Epidermal melanocyte (primary cell): ENCODE measurements at regions not wholly inside any gene's neighbourhood (a gene's known extent, or its start where the extent isn't known, plus 50 kb on each side); places are given as distances from the start of the nearest gene placed in this dataset.
"Not testable (repeated sequence)": the region's sequence is repeated elsewhere in the genome, so short reads cannot be mapped to it uniquely, and the experiment has no call there.

Source experiments
- DNase-seq: peaks from one replicate; pipeline ENCODE4 v3.0.0; 2011; ENCODE audit warnings: low spot score; ENCODE audit not compliant: insufficient read length

GRCh38 chr4:141524841-141525240, 111.5 kb upstream of the IL15 start:
- DNase-seq, result no peak

- no peak for DNase-seq
Observed at GRCh38 chr4:141530627-141531026, 105.8 kb upstream of the IL15 start.

- no peak for DNase-seq
Observed at GRCh38 chr4:141534985-141535384, 101.4 kb upstream of the IL15 start.

- DNase-seq, result no peak
Observed at GRCh38 chr4:141538001-141538400, 98.4 kb upstream of the IL15 start.

GRCh38 chr4:141540643-141541042, 95.7 kb upstream of the IL15 start:
- DNase-seq, result no peak

DNA sequence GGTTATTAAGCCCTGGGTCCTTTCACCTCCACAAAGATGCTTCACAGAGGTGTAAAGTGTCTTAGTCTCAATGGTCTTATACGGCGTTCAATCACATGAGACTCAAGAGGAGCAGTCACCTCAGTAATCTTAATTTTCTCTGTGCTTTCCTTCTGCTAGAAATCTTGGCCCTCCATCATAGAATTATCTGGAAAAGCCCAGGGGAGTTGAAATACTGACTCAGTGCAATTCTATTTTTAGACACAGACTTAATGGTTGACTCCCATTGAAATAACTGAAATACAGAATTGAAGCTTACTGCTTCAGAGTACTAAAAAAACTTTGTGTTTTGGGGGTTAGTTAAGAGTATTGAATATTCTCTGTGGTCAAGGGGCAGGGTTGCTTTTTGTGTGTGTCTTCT, 94.5 kb upstream of the IL15 start:
- DNase-seq, result no peak

DNA sequence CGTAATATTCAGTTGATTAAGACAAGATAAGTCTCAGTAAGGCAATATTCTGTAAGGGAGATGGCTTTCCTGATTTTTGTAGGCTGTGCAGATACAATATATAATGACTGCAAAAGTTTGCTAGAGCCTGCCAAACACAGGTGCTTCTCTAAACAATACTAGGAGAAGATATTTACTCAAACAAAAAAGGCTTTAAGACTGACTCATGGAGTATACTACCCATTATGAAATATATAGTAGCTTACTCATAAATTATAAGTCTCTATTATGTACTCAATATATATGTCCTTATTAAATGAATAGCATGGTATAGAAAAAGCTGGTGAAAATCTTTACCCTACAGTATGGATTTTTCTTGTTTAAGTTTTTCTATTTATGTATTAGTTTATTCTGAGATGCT, 93.2 kb upstream of the IL15 start:
- no peak for DNase-seq

DNA sequence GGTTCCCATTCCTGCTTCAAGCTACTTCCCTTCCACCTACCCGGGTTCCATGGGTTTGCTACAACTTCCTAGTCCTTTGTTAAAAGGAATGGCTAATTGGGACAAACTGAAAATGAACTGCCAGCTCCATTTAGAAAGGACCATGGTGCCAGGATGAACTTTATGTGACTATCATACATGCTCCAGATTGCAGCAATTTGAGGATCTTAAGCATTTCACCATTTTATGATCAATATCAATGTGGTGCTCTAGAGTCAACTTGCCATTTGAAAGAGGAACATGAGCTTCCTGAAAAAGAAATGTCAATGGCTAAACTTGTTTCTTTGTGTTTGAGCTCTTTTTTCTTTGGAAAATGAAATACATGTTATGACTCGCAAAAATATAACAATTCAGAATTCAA, 92.7 kb upstream of the IL15 start:
- no peak for DNase-seq

- no peak for DNase-seq
Observed at GRCh38 chr4:141548791-141549190, 87.6 kb upstream of the IL15 start.

- no peak for DNase-seq
Observed at GRCh38 chr4:141560056-141560455, 76.3 kb upstream of the IL15 start.

DNA sequence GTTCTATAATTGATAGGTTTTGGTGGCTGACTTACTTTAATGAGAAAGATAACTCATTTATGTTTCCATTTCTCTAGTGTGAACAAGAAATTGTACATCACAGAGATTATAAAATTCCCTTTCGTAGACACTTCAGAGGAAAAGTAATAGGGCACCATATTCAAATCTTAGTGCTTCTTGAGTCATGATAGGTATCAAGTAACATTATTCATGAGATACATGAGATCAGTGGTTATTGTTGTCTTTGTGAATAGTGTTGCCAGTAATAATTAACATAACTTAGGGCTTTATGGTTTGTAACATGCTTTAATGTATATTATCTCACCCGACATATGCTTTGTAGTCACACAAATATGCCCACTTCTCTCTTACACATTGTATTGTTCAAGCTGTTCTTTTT, 73.7 kb upstream of the IL15 start:
- no peak for DNase-seq

DNA sequence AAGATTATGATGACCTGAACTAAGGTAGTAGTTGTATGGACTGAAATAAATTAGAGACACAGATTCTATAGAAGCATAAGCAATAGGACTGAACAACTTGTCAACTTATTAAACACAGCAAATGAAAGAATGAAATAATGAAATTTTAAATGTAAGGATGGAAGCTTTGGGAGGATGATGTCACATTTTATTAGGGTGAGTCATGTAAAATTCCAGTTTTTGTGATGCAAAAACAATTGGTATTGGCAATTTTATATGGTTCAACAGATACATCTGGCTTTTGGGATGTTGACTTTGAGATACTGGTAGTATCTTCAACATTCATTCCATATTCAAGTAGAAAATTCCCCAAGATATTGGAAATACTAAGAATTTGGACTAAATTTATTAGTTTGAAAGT, 72.7 kb upstream of the IL15 start:
- DNase-seq, result no peak

GRCh38 chr4:141564961-141565360, 71.4 kb upstream of the IL15 start:
- DNase-seq, result not testable (repeated sequence)

- DNase-seq, result no peak
Observed at GRCh38 chr4:141565379-141566089, 70.8 kb upstream of the IL15 start.

DNA sequence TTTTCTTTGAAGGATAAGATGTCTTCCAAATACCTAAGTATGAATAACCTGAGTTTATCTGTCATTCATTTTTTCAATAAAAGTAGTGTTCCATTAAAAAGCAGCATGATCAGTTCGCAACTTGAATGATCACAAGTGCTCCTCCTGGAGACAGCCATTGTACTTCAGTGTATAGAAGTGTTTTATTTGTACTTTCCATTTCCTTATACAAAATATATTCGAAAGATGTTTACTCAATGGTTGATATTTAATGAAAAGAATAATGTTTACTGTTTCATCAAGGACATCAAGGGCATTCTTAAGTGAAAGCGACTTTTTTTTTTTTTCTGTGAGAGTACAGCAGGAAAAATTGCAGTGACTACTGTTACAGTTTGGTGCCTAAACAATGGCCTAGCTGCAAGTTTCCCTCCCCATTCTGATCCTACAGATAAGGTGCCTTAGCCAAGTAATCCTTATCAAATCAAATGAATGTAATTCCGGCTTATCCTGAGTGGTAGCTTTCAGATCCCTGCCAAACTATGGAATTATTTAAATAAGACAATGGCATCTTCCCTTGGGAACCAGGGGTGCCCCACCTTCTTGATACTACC, 69.0 kb upstream of the IL15 start:
- DNase-seq, result no peak

DNA sequence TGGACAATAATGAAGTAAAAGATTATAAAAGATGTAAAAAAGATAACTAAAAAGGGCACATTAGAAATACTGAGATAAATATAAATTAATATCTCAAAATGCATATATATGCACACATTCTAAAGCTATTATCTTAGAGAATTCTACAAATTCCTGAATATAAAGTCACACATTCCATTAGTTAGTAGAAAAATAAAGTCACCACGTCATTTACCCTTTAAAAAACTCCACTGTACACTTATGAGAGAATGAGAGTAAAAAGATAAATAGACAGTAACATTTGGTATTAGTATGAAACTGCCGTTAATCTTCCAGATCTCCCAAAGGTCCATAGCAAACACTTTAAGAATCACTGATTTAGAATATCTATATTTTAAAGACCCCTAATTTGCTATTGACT, 67.2 kb upstream of the IL15 start:
- no peak for DNase-seq

- DNase-seq, result no peak
Observed at GRCh38 chr4:141570290-141570689, 66.1 kb upstream of the IL15 start.

DNA sequence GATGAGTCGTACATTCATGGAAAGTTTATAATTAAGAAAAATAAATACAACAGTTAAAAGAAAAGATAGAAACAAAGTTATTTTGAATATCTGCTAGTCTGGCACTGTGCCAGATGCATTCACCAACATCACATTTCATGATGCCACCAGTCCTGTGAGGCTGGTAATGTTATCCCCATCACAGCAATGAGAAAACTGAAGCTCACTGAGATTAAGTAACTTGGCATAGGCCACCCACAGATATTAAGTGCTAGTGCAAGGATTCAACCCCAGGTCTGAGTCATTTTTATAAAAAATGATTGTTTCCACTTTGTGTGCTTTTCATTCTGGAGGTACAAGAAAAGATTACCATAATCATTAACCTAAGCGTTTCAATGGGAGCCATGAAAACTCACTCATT, 65.0 kb upstream of the IL15 start:
- no peak for DNase-seq

GRCh38 chr4:141571793-141572192, 64.6 kb upstream of the IL15 start:
- no peak for DNase-seq

DNA sequence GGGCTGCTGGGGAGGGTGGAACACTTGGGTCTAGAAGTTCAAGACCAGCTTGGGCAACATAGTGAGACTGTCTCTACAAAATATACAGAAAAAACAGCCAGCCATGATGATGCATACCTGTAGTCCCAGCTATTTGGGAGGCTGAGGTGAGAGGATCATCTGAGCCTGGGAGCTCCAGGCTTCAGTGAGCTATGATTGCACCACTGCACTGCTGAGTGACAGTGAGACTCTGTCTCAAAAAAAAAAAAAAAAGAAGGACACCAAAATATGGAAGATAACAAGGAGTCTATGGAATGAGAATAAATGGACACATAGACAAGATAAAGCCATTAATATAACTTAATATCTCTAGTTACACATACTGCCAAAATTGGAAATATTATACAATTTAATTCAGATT, 62.7 kb upstream of the IL15 start:
- no peak for DNase-seq

DNA sequence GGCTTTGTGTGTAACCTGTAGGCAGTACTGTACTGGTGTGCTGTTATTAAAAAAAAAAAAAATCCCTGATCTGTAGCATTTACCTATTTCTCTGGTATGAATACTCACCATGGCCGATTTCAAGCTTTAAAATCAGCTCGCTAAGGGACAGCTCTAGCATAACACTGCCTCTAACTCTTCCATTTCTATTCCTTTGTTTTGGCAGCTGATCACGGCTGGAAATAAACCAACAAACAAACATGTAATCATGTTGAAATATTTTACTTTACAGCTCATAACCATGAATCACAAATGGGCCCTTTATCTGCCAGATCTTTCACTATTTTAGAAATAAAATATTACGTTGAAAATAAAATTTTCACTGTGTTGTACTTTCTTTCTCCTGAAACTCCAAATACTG, 60.5 kb upstream of the IL15 start:
- no peak for DNase-seq

GRCh38 chr4:141576585-141577110, 59.7 kb upstream of the IL15 start:
- DNase-seq, result no peak

DNA sequence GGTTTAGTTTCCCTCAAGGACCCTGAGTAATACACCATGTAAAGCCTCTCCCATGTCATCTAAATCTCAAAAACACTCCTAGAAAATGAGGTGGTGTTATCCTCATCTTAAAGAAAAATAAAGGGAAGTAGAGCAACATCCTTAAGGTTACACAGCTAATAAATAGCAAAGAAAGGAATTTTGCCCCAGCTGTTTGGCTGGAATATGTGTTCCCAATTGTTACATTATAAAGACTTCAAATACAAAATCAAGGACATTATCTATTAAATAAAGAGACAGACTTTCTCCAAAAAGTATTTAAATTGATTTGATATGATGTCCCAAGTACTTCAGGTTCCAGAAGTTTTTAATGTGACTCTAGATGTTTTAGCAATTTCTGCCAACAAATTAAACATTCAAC, 57.9 kb upstream of the IL15 start:
- no peak for DNase-seq
